ENCODE measurements at regions not wholly inside any gene's neighbourhood (a gene's known extent, or its start where the extent isn't known, plus 50 kb on each side); places are given as distances from the start of the nearest gene placed in this dataset.

- TF ChIP-seq POLR2A (IDR thresholded peaks at IDR 0.05), result no peak
- TF ChIP-seq CTCF (IDR thresholded peaks at IDR 0.05), result no peak
- Histone ChIP-seq H3K4me3 (no peak overlapping the region), H3K36me3 (replicated peaks in 1 of 2) (no peaks in the 10 kb centered on the region), H3K4me1 (replicated peaks in 1 of 2) (no peaks in the 10 kb centered on the region), H3K9me3 (replicated peaks in 1 of 3) (no peaks in the 10 kb centered on the region), H3K27me3 (no peaks in the 10 kb centered on the region), H3K27ac (no peak overlapping the region)
- WGBS, 4 donors, result 36 to 53% (median 48%) methylated on average over 1 of the region's 1 CpG
- no peak for DNase-seq
- intact Hi-C loops (cut with DNase I), result no loop called here
Observed at GRCh38 chr5:161235569-161235968, 311.0 kb downstream of the GABRB2 start.

GRCh38 chr5:161233553-161233952, 313.0 kb downstream of the GABRB2 start:
- DNase-seq, result no peak
- no peaks in the 10 kb centered on the region for H3K27me3 ChIP-seq
- no peak overlapping the region for H3K27ac ChIP-seq
- 65 to 87% (median 75%) methylated on average over 1 of the region's 1 CpG for WGBS, 4 donors
- TF ChIP-seq CTCF (IDR thresholded peaks at IDR 0.05), result no peak
- no peak for TF ChIP-seq POLR2A (IDR thresholded peaks at IDR 0.05)
- H3K9me3 ChIP-seq (replicated peaks in 1 of 3), result no peaks in the 10 kb centered on the region
- H3K4me3 ChIP-seq, result no peak overlapping the region
- H3K4me1 ChIP-seq (replicated peaks in 1 of 2), result no peaks in the 10 kb centered on the region
- intact Hi-C loops (cut with DNase I), result no loop called here
- H3K36me3 ChIP-seq (replicated peaks in 1 of 2), result no peaks in the 10 kb centered on the region

GRCh38 chr5:161230221-161230620, 316.3 kb downstream of the GABRB2 start:
- Histone ChIP-seq H3K9me3 (replicated peaks in 1 of 3) (no peaks in the 10 kb centered on the region), H3K27me3 (no peaks in the 10 kb centered on the region), H3K27ac (no peak overlapping the region), H3K4me1 (replicated peaks in 1 of 2) (no peaks in the 10 kb centered on the region), H3K4me3 (no peak overlapping the region), H3K36me3 (replicated peaks in 1 of 2) (no peaks in the 10 kb centered on the region)
- WGBS, 4 donors, result 42 to 54% (median 43%) methylated on average over 3 of the region's 3 CpGs
- no peak for DNase-seq
- intact Hi-C loops (cut with DNase I), result no loop called here
- TF ChIP-seq CTCF (IDR thresholded peaks at IDR 0.05) (no peak), POLR2A (IDR thresholded peaks at IDR 0.05) (no peak)

GRCh38 chr5:161219816-161220215, 326.7 kb downstream of the GABRB2 start:
- Histone ChIP-seq H3K36me3 (replicated peaks in 1 of 2) (no peaks in the 10 kb centered on the region), H3K27ac (no peak overlapping the region), H3K27me3 (no peaks in the 10 kb centered on the region), H3K4me1 (replicated peaks in 1 of 2) (no peaks in the 10 kb centered on the region), H3K4me3 (no peak overlapping the region), H3K9me3 (replicated peaks in 1 of 3) (no peaks in the 10 kb centered on the region)
- intact Hi-C loops (cut with DNase I), result no loop called here
- WGBS, 4 donors, result 71 to 79% (median 74%) methylated on average over 4 of the region's 4 CpGs
- DNase-seq, result no peak
- TF ChIP-seq POLR2A (IDR thresholded peaks at IDR 0.05), result no peak
- TF ChIP-seq CTCF (IDR thresholded peaks at IDR 0.05), result no peak

Data from adrenal gland (tissue), 9 donors.